ENCODE measurements at regions not wholly inside any gene's neighbourhood (a gene's known extent, or its start where the extent isn't known, plus 50 kb on each side); places are given as distances from the start of the nearest gene placed in this dataset.

- no peak for DNase-seq
- Histone ChIP-seq H3K36me3 (no peaks in the 10 kb centered on the region), H3K4me1 (no peaks in the 10 kb centered on the region), H3K9me3 (replicated peaks) (no peaks in the 10 kb centered on the region; the same call in 1 of the 2 replicates), H3K27ac (no peak overlapping the region), H3K27me3 (no peaks in the 10 kb centered on the region; the same call in 1 of the 2 replicates), H3K4me3 (no peak overlapping the region)
Measured at GRCh38 chr7:131276748-131277147, 50.9 kb upstream of the MKLN1 start.

Data from SJCRH30 (cell line).